DND-41 (cell line): ENCODE measurements at regions not wholly inside any gene's neighbourhood (a gene's known extent, or its start where the extent isn't known, plus 50 kb on each side); places are given as distances from the start of the nearest gene placed in this dataset.

Experiments used
- ATAC-seq: fragments of 200-7000 bp; cut with Tn5 transposase; 3 replicates; pipeline ENCODE4 v1.9.1; 2021; ENCODE audit warnings: low read depth; ENCODE audit not compliant: insufficient read depth
- DNase-seq: peaks from one replicate; pipeline ENCODE4 v3.0.0-alpha.2; 2020
- H2AFZ ChIP-seq: 2 replicates; pipeline ENCODE4 v1.6.0; 2012; ENCODE audit warnings: low read depth, low read length
- H3K27ac ChIP-seq: 2 replicates; pipeline ENCODE4 v1.5.1; 2012; ENCODE audit warnings: low read length, inconsistent platforms
- H3K27me3 ChIP-seq: fragments of 200-600 bp; sonication (generic); 2 replicates; pipeline ENCODE4 v1.6.0; 2012; ENCODE audit warnings: low read length, mild to moderate bottlenecking, inconsistent platforms; ENCODE audit not compliant: insufficient read depth, poor library complexity
- H3K36me3 ChIP-seq: 2 replicates; pipeline ENCODE4 v1.5.1; 2012; ENCODE audit warnings: low read length, inconsistent platforms; ENCODE audit not compliant: insufficient read depth
- H3K4me1 ChIP-seq: 2 replicates; pipeline ENCODE4 v1.5.1; 2012; ENCODE audit warnings: mild to moderate bottlenecking, low read length; ENCODE audit not compliant: insufficient read depth
- H3K4me2 ChIP-seq: 2 replicates; pipeline ENCODE4 v1.6.0; 2012; ENCODE audit warnings: mild to moderate bottlenecking, moderate library complexity, low read length, inconsistent platforms; ENCODE audit not compliant: insufficient read depth
- H3K4me3 ChIP-seq, 2 experiments: fragments of 200-600 bp in 1 of 2; shearing (Covaris generic) in 1 of 2; 2 replicates each; pipeline ENCODE4 v1.5.1; 2012 to 2016; ENCODE audit warnings: inconsistent platforms in 2 of 2, low read length in 2 of 2, mild to moderate bottlenecking in 2 of 2, low read depth in 1 of 2, moderate library complexity in 1 of 2
- H3K79me2 ChIP-seq: 2 replicates; pipeline ENCODE4 v1.6.0; 2012; ENCODE audit warnings: low read length, inconsistent platforms; ENCODE audit not compliant: insufficient read depth
- H3K9ac ChIP-seq: 2 replicates; pipeline ENCODE4 v1.6.0; 2012; ENCODE audit warnings: low read depth, mild to moderate bottlenecking, inconsistent platforms, low read length, moderate library complexity
- H3K9me3 ChIP-seq: 2 replicates; pipeline ENCODE4 v1.5.1; 2012; ENCODE audit warnings: low read length, moderate library complexity, mild to moderate bottlenecking, inconsistent platforms; ENCODE audit not compliant: insufficient read depth, severe bottlenecking
- H4K20me1 ChIP-seq: 2 replicates; pipeline ENCODE4 v1.6.0; 2012; ENCODE audit warnings: low read length; ENCODE audit not compliant: insufficient read depth
- CTCF ChIP-seq: IDR thresholded peaks from 2 replicates; pipeline ENCODE4 v1.5.1; 2012; ENCODE audit warnings: borderline replicate concordance, low read length, moderate library complexity, mild to moderate bottlenecking; ENCODE audit not compliant: poor library complexity, severe bottlenecking; ENCODE audit errors: extremely low read depth
- EZH2 ChIP-seq: IDR thresholded peaks from 3 replicates; pipeline ENCODE4 v1.6.1; 2012; ENCODE audit warnings: borderline replicate concordance, low read depth, mild to moderate bottlenecking, moderate library complexity, low read length, inconsistent platforms; ENCODE audit not compliant: severe bottlenecking

- H3K36me3 ChIP-seq = no peaks in the 10 kb centered on the region
- H3K27ac ChIP-seq = no peak overlapping the region
- no peak overlapping the region for H2AFZ ChIP-seq
- no peak for ATAC-seq
- no peak overlapping the region for H3K9ac ChIP-seq
- no peaks in the 10 kb centered on the region for H3K79me2 ChIP-seq
- DNase-seq = no peak
- no peaks in the 10 kb centered on the region for H3K9me3 ChIP-seq
- H3K4me1 ChIP-seq = no peaks in the 10 kb centered on the region
- H3K4me2 ChIP-seq = no peak overlapping the region
- H4K20me1 ChIP-seq = no peaks in the 10 kb centered on the region
- no peak overlapping the region for H3K4me3 ChIP-seq
- no peaks in the 10 kb centered on the region for H3K27me3 ChIP-seq
- TF ChIP-seq CTCF (no peak), EZH2 (no peak)
Measured at GRCh38 chr2:2561346-2562095, 230.4 kb upstream of the MYT1L start.

DNA sequence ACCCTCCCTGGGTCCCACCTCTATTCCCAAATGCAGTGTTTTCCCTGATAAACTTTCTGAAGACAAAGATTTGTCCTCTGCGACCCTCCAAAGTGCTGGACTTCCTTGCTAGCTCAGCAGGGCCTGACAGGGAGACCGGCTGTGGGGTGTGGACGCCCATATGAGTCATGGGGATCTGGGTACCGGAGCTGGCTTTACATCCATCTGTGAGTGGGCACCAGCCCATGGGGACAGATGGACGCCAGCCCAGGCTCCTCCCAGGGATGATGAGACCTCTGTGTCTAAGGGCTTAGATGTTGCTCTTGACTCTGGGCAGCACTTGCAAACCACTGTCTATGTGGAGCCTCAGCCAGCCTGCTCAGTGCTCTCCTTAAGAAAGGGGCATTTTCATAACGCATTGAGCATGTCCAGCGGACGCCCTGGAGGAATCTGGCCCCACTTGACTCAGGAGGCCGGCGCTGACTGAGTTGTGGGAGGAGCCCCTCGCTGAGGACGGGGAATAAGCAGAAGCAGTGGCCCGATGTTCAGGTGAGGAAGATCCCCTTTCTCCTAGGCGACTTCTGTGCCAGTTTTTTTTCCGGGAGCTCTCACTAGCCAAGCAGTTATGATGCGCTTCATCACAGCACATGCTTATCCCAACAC lies 229.4 kb upstream of the MYT1L start:
- DNase-seq = no peak
- H3K9ac ChIP-seq = no peak overlapping the region
- H3K27me3 ChIP-seq = no peaks in the 10 kb centered on the region
- no peak for ATAC-seq
- H3K36me3 ChIP-seq = no peaks in the 10 kb centered on the region
- H3K4me3 ChIP-seq = no peak overlapping the region
- TF ChIP-seq CTCF = no peak
- TF ChIP-seq EZH2 = no peak
- no peak overlapping the region for H3K27ac ChIP-seq
- H3K4me1 ChIP-seq = no peaks in the 10 kb centered on the region
- H3K4me2 ChIP-seq = no peak overlapping the region
- H3K9me3 ChIP-seq = no peaks in the 10 kb centered on the region
- H4K20me1 ChIP-seq = no peaks in the 10 kb centered on the region
- H3K79me2 ChIP-seq = no peaks in the 10 kb centered on the region
- H2AFZ ChIP-seq = no peak overlapping the region

- H3K36me3 ChIP-seq = no peaks in the 10 kb centered on the region
- H2AFZ ChIP-seq = no peak overlapping the region
- no peaks in the 10 kb centered on the region for H3K79me2 ChIP-seq
- H3K9me3 ChIP-seq = no peaks in the 10 kb centered on the region
- no peak overlapping the region for H3K9ac ChIP-seq
- no peaks in the 10 kb centered on the region for H3K4me1 ChIP-seq
- ATAC-seq (no peak), DNase-seq (no peak)
- no peak overlapping the region for H3K4me3 ChIP-seq
- no peaks in the 10 kb centered on the region for H4K20me1 ChIP-seq
- no peak for TF ChIP-seq CTCF
- no peak for TF ChIP-seq EZH2
- H3K27ac ChIP-seq = no peak overlapping the region
- H3K27me3 ChIP-seq = no peaks in the 10 kb centered on the region
- no peak overlapping the region for H3K4me2 ChIP-seq
Measured at GRCh38 chr2:2558476-2558875, 227.4 kb upstream of the MYT1L start.
